NCI-H1694 (cell line): ENCODE measurements at regions not wholly inside any gene's neighbourhood (a gene's known extent, or its start where the extent isn't known, plus 50 kb on each side); places are given as distances from the start of the nearest gene placed in this dataset.
"Not testable (repeated sequence)": the region's sequence is repeated elsewhere in the genome, so short reads cannot be mapped to it uniquely, and the experiment has no call there.

Experiments used
- DNase-seq: peaks from one replicate; lab custom pipeline; 2025; lab: John Stamatoyannopoulos, UW

DNA sequence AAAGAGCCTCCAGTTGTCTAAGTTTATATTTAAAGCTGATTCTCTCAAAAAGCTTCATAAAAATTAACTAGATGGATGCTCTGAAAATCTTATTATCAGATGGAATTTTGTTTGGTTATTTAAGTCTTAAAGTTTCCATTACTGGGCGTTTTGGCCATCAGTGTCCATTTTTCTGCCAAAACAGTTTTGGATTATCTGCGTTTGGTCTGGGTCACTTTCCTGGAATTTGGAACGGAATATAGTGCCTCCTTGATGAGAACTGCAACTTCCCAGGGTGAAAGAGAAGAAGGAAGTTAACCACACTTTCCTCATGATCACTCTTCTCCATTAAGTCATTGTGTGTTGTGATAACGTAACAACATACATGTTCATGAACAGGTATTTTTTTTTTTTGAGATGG, 764.9 kb upstream of the AUTS2 start:
- no peak for DNase-seq

DNA sequence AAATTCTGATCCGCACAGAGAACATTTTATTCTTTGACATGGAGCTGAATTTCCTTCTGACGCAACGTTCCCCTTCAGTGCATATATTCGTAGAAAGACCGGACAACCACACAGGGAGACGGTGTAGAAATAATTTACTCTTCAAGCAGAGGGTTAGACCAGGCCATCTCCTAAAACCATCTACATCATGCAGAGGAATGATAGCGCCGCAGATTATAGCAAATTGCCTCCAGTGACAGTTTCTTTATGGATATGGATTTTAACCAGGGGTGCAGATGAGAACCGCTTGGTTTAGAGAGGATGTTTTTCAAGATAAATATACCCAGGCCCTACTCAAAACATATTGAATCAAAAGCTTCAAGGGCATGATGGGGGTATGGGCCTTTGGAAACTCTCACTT, 759.3 kb upstream of the AUTS2 start:
- no peak for DNase-seq

DNA sequence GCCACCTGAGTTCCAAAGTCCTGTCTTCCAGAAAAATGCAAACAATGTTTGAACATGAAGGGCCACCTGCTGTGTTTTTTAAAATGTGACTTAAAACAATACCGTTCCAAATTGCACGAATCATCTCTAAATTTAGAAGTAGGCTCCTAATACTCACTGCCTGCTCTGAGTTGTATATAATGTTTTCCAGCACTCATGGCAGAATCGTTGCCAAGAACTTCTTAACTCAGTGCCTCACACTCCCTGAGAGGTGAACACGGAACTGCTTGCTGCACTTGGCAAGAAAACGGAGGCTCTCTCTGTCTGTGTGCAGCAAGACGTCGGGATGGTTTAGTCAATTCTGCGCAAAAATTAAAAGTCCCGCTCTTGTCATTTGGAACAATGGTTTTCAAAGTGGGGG, 757.3 kb upstream of the AUTS2 start:
- no peak for DNase-seq

DNA sequence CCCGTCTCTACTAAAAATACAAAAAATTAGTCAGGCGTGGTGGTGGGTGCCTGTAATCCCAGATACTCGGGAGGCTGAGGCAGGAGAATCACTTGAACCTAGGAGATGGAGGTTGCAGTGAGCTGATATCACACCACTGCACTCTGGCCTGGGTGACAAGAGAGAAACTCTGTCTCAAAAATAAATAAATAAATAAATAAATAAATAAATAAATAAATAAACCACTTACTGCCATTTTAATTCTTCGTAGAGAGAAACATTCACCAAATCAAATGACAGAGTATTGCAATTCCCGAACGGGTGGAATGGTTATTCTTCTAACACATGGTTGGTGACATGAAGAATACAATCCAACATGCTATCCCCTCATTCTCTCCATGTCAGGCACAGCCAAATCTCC, 754.3 kb upstream of the AUTS2 start:
- not testable (repeated sequence) for DNase-seq

DNA sequence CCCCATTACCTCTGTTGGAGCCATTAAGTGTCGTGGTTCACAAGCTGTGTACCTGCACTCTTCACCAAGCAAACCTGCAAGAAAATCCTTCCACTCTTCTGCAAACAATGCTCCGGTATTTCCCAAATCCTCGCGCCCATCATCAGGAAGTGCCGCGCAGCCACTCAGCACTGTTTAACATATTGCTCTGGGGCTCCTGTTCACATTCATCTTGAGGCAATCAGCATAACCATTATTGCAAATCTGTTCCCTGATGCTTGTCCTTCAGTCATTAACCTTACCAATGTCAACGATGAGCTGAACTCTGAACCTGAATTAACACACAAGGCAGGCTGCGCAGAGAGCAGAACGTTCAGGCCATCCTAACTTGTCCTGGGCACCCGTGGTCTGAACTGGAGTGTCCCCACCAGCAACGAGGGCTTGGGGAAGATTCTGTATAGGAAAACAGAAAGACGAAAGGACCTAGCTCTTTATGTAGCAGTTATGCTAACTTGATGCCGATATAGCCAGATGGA, 751.4 kb upstream of the AUTS2 start:
- no peak for DNase-seq

DNA sequence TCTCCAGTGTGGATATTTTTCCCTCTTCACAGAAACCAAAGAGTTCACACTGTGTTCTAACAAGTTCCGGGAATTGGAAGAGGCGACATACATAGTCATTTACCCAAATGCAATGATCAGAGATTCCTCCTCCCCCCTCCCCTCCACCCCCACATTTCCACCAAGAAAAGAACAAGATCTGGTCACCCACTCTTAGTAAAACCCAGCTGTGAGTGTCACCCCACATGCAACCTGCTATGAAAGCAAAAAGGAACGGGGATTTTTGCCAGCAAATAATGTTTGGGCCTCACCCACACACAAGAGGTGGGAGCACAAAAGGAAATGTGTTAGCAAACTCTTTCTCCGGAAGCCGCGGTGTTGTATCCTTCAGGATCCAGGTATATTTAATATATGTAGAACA, 745.0 kb upstream of the AUTS2 start:
- no peak for DNase-seq

DNA sequence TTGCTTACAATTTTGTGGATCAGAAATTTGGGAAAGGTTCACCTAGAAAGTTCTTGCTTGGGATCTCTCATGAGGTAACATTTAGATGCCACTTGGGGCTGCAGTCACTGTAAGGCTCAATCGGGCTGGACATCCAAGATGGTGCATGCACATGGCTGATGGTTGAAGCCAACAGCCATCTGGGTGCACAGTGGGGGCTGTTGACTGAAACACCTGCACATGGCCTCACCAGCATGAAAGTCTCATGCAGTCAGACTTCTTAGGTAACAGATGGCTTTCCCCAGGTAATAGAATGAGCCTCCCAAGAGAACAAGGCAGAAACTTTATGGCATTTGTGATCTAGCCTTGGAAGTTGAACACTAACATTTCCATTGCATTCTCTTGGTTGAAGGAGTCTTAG, 740.7 kb upstream of the AUTS2 start:
- no peak for DNase-seq

DNA sequence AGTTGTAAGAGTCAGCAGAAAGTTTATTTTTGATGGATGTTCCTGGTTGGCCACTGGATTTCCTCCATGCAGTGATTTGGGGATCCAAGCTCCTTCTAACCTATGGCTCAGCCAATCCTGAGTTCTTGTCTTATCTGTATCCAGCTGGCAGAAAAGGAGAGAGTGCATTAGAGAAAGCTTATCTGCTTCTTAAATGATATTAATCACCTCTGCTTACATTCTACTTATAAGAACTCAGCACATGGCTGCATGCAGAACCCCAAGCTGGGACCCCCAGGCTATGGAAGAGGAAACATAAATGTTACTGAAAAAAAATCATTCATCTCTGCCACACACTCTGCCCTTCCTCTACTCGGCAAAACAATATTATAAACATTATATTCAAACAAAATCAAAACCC, 739.8 kb upstream of the AUTS2 start:
- DNase-seq, result no peak

DNA sequence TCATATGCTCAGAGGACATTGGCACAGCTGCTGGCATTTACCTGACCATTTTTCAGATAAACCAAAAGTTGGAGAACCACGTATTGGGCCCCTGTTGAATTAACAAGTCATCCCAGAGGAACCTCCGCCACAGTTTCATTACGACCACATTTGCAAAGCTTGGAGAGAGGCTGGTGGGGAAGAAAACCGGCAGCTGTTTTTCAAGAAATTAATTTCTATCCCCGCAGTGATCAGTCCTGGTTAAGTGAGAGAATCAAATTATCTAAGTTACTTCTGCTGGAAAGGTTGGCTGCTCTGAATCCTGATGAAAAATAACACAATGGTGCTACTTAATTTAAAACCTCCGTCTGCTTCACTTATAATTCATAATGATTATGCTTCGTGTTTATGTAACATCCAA, 737.1 kb upstream of the AUTS2 start:
- no peak for DNase-seq

DNA sequence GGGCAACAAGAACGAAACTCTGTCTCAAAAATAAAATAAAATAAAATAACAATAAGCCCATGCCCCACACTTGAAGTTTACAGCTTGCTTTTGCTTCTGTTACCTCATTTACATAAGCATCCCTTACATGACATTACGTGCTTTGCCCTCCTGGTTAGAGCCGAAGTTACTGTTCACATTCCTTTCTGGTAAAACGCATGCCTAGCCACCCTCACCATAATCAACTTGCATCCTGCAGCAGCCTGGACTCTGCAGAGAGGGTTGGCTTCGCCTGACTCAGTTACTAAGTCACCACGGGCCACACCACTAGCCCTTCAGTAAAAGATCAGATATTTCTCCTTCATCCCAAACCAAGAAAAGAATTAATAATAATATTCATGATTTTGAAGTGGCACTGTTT, 736.0 kb upstream of the AUTS2 start:
- no peak for DNase-seq

DNA sequence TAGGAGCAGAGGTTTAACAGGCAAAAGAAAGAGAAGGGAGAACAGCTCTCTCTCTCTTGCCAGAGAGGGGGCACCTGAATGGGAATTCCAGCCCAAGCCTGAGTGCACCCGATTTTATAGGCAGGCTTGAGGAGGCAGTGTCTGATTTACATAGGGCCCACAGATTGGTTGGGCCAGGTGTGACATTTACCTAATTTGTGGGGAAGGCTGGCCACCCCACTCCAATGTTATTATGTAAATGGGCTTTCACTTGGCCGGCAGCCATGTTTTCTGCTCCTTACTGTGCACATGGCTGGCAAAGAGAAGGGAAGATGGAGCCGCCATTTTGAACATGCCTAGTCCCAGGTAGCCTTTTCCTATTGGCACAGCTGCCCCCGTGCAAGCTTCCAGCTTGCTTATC, 735.5 kb upstream of the AUTS2 start:
- no peak for DNase-seq

DNA sequence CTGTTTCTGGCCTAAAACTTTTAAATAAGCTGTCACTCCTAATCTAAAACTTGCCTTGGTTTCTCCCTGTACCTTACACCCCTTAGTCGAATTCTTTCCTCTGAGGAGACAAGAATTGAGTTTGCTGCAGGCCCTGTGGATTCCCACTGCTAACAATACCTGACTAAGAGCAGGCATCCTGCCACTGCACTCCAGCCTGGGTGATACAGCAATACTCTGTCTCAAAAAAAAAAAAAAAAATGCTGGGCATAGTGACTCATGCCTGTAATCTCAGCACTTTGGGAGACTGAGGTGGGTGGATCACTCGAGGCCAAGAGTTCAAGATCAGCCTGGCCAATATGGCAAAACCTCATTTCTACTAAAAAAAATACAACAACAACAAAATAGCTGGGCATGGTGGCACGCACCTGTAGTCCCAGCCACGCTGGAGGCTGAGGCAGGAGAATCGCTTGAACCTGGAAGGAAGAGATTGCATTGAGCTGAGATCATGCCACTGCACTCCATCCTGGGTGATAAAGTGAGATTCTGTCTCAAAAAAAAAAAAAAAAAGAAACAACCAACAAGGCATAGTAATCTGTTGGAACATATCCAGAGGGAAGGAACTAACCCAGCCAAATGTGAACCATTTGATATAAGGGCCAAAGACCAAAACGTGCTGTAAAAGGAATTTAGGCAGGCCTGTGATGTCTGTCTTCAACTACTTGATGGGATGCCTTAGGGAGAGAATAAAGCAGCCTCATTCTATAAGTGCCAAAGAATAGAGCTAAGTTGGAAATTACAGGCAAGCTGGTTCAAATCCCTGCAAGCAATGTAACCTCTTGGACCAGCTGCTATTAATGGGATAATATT, 732.7 kb upstream of the AUTS2 start:
- no peak for DNase-seq

DNA sequence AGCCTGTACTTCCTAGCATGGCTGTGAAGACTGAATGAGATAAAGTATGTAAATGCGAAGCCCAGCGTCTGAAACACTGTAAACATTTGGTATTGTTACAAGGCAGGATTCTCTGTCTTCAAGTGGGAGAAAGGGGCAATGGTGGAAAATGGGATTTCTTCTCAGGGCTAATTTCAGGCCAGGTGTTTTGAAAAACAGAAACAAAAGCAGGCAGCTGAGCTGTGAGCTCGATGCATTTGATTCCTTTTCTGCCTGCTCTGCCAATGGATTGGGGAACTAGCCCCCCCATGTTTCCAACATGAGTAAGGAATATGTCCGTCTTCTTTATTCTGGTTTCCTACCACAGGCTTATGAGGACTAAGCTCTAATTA, 732.1 kb upstream of the AUTS2 start:
- DNase-seq, result no peak

DNA sequence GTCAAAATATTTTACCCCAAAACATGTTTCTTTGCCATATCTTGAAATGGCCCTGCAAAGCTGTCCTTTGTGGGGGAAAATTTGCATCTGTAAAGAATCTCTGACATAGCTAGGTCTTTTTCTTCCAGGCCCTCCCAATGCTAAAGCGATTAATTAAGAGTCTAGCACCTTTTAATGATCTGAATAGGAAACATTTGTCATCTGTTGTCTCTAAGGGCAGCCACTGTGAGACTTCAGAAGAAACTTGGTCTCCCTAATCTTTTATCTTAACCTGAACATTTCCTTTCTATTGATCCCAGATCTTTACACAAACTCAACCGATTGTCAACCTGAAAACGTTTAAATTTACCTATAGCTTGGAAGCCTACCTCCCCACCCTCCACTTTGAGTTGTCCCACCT, 731.6 kb upstream of the AUTS2 start:
- DNase-seq, result not testable (repeated sequence)

DNA sequence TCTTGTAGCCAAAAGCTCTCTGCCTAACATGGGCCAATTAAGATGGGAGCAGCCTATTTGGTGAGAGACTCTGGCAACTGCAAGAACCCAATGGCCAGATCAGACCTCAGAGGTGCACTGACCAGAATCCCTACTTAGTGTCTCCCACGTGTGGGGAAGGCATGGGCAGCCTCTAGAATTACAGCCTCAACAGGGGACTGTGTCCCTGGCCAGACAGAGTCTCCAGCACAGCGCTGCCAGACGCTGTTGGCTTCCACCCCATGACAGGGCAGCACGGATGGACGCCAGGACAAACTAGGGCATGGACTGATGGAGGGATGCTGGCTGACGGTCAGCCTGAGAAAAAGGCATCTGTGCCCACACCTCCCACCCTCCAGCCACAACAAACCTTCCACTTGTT, 729.3 kb upstream of the AUTS2 start:
- no peak for DNase-seq

DNA sequence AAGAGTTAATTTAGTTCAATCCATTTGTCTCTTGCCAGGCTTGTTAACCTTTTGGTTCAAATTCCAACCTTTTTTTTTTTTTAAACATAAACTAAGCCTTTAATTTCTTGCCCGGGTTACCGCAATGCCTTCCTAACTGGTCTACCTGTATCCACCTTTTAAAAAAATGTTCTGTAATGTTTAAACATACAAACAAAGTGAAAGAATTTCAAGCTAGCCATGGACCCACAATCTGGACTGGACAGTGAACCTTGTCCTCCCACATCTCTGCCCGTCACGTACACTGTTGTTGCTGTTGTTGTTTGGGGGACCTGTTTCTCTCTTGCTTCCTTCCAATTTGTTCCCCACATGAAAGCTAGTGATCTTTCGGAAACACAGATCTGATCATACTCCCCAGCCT, 724.7 kb upstream of the AUTS2 start:
- no peak for DNase-seq

DNA sequence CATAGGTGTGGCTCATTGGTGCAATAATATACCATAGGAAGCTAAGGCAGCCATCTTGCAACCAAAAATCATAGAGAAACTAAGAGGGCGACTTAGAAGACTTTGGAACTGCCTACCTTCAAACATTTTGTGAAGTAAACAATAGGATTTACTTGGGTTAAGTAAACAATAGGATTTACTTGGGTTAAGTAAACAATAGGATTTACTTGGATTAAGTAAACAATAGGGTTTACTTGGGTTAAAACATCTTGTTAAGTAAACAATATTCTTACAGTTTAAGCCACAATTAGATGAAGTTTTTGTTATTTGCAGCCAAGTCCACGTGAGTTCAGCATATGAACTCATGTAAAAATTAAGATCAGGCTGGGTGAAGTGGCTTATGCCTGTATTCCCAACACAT, 722.4 kb upstream of the AUTS2 start:
- no peak for DNase-seq

DNA sequence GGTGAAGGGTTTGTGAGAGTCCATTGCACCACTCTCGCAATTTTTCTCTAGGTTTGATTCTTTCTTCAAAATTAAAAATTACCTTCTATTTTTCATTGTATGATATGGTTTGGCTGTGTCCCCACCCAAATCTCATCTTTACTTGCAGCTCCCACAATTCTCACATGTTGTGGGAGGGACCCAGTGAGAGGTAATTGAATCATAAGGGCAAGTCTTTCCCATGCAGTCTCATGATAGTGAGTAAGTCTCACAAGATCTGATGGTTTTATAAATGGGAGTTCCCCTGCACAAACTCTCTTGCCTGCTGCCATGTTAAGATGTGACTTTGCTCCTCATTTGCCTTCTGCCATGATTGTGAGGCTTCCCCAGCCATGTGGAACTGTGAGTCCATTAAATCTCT, 711.2 kb upstream of the AUTS2 start:
- not testable (repeated sequence) for DNase-seq

DNA sequence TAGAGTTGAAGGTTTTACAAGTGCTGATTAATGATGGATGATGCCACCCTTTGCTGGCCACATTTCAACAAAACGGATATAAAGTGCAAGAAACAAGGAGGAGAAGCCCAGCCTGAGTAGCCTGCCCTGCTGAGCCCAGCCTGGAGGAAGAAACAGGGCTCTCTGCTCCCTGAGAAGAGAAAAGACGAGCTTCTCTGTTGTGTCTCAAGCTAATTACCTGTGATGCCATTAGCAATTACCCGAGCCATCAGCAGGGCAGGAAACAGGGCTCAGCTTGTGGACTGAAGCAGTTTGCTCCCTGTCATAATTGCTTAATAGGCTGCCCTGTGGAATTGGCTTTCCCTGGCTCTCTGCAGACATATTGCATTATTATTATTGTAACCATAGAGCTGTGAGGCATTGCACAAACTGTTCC, 709.3 kb upstream of the AUTS2 start:
- no peak for DNase-seq

DNA sequence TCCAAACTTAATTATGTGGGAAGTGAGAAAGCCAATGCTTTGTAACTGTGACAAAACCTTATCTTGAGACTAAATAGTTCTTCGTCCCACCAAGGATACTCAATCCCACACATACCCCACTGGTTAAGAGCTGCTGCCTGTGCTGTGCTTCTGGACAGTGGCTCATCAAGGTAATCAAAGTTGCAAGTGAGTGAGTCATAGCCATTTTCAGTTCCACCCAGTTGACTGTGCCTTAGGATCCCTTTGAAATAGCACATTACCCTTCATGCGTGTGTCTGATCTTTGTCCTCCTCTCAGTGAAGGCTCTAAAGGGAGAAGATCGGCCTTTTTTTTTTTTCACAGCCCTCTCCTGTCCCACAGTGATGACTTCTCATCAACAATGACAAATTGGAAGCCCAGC, 706.0 kb upstream of the AUTS2 start:
- DNase-seq, result no peak

DNA sequence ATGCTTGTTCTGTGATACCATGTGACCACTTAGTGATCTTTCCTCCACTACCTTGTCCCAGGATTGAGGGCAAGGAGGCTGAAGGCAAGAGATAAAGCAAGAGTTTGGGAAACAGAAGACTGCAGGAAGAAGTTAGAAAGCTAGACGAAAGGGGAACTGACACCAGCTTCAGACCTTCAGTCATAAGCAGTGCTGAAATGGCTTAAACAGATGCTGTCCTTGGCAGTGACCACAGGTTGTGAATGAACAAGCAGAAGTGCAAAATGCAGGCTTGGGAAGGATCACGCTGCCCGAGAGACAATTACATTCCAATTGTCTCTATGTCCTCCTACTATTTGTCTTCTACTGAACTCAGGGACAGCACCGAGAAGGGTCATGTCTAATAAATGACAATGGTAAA, 704.9 kb upstream of the AUTS2 start:
- no peak for DNase-seq

DNA sequence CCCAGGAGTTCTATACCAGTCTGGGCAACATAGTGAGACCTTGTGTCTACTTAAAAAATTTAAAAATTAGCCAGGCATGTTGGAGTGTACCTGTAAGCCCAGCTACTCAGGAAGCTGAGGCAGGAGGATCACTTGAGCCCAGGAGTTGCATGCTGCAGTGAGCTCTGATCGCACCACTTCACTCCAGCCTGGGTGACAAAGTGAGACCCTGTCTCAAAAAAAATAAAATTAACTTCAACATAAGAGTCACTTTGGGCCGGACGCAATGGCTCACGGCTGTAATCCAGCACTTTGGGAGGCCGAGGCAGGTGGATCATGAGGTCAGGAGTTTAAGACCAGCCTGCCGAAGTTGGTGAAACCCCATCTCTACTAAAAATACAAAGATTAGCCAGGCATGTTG, 699.1 kb upstream of the AUTS2 start:
- DNase-seq, result not testable (repeated sequence)

DNA sequence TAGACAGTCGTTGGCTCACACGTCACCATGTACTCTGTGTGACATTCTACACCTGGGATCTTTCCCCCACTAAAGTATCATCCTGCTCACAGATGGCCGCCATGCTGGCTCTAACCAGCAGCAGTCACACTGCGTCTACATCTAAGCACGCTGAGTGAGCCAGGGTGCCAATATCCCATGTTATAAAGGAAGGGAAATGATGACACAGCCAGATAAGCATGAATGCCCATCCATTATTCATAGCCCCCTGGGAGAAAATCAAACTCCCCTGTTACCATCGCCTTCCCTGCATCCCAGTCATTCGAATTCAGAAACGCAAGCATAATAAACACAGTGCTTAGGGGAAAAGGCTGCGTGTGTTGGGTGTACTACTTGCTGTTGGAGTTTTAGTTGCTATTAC, 698.2 kb upstream of the AUTS2 start:
- no peak for DNase-seq

DNA sequence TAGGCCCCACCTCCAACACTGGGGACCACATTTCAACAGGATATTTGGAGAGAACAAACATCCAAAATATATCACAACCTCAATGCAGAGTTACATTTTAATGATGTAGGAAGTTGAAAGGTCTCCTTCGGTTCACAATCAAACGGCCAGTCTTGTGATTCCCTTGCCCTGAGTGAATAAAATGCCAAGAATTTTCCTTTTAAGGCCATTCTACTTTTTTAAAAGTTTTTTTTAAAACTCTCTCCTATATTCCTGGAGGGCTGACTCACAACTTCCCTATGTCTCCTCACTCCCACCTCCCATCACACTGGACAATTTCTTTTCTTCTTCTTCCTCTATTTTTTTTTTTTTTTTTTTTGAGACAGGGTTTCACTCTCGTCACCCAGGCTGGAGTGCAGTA, 693.6 kb upstream of the AUTS2 start:
- DNase-seq, result no peak
